Neural cell (in vitro differentiated cells): ENCODE measurements at regions not wholly inside any gene's neighbourhood (a gene's known extent, or its start where the extent isn't known, plus 50 kb on each side); places are given as distances from the start of the nearest gene placed in this dataset.

Experiments
- H2AFZ ChIP-seq: fragments of 200-600, 300-800 bp; sonication (generic), shearing (Covaris generic); 2 replicates; pipeline ENCODE4 v1.6.0; 2014; ENCODE audit warnings: low read depth, mild to moderate bottlenecking, antibody characterized with exemption, low read length, moderate library complexity
- H3F3A ChIP-seq: fragments of 200-600 bp; shearing (Covaris generic); 2 replicates; pipeline ENCODE4 v1.6.1; 2016; ENCODE audit warnings: mild to moderate bottlenecking, moderate library complexity, mixed read lengths, antibody characterized with exemption, low read length; ENCODE audit not compliant: insufficient read depth, poor library complexity, severe bottlenecking
- H3K27ac ChIP-seq: fragments of 200-600, 300-800 bp; sonication (generic), shearing (Covaris generic); 2 replicates; pipeline ENCODE4 v1.5.1; 2014; ENCODE audit warnings: mild to moderate bottlenecking, low read length, moderate library complexity
- H3K27me3 ChIP-seq: fragments of 300-800, 200-600 bp; sonication (generic), shearing (Covaris generic); 2 replicates; pipeline ENCODE4 v1.6.0; 2014; ENCODE audit warnings: mild to moderate bottlenecking, low read depth, low read length, moderate library complexity; ENCODE audit not compliant: insufficient read depth
- H3K36me3 ChIP-seq: fragments of 300-800, 200-600 bp; sonication (generic), shearing (Covaris generic); 2 replicates; pipeline ENCODE4 v1.5.1; 2014; ENCODE audit warnings: mild to moderate bottlenecking, antibody characterized with exemption, low read length, moderate library complexity; ENCODE audit not compliant: insufficient read depth
- H3K4me2 ChIP-seq: fragments of 300-800, 200-600 bp; sonication (generic), shearing (Covaris generic); 2 replicates; pipeline ENCODE4 v1.6.0; 2014; ENCODE audit warnings: mild to moderate bottlenecking, low read length
- H3K4me3 ChIP-seq: fragments of 300-800, 200-600 bp; sonication (generic), shearing (Covaris generic); 2 replicates; pipeline ENCODE4 v1.5.1; 2014; ENCODE audit warnings: mild to moderate bottlenecking, low read length, moderate library complexity
- H3K79me2 ChIP-seq: fragments of 200-600 bp; shearing (Covaris generic); replicated peaks from 2 replicates; pipeline ENCODE4 v1.6.0; 2014; ENCODE audit warnings: mild to moderate bottlenecking, low read length, moderate library complexity; ENCODE audit not compliant: insufficient read depth
- H3K9ac ChIP-seq: fragments of 300-800, 200-600 bp; sonication (generic), shearing (Covaris generic); 2 replicates; pipeline ENCODE4 v1.6.1; 2016; ENCODE audit warnings: mild to moderate bottlenecking, low read length, mixed read lengths
- H3K9me2 ChIP-seq: fragments of 200-600 bp; shearing (Covaris generic); 2 replicates; pipeline ENCODE4 v1.6.1; 2016; ENCODE audit warnings: mild to moderate bottlenecking, low read length, mixed read lengths; ENCODE audit not compliant: insufficient read depth
- H3K9me3 ChIP-seq: fragments of 200-600, 300-800 bp; sonication (generic), shearing (Covaris generic); 2 replicates; pipeline ENCODE4 v1.6.1; 2016; ENCODE audit warnings: mild to moderate bottlenecking, mixed run types, low read length, moderate library complexity, mixed read lengths
- H4K20me1 ChIP-seq: fragments of 200-600 bp; shearing (Covaris generic); 2 replicates; pipeline ENCODE4 v1.6.1; 2016; ENCODE audit warnings: mild to moderate bottlenecking, mixed run types; ENCODE audit not compliant: insufficient read depth
- EP300 ChIP-seq: fragments of 450-650 bp; conservative IDR thresholded peaks from 2 replicates; pipeline ENCODE4 v1.6.1; 2014; ENCODE audit warnings: antibody characterized with exemption, mild to moderate bottlenecking, moderate library complexity; ENCODE audit not compliant: poor library complexity, severe bottlenecking
- EZH2 ChIP-seq: fragments of 200-600, 300-800 bp; shearing (Covaris generic), sonication (generic); IDR thresholded peaks from 2 replicates; pipeline ENCODE4 v1.6.1; 2014; ENCODE audit warnings: antibody characterized with exemption, low read length, borderline replicate concordance, mild to moderate bottlenecking; ENCODE audit not compliant: insufficient read depth, poor library complexity, severe bottlenecking
- MXI1 ChIP-seq: fragments of 450-650 bp; conservative IDR thresholded peaks from 2 replicates; pipeline ENCODE4 v1.6.1; 2014; ENCODE audit warnings: antibody characterized with exemption, mild to moderate bottlenecking; ENCODE audit not compliant: poor library complexity, severe bottlenecking
- POLR2AphosphoS5 ChIP-seq: IDR thresholded peaks from 2 replicates; pipeline ENCODE4 v1.6.1; 2012
- RAD21 ChIP-seq: fragments of 450-650 bp; conservative IDR thresholded peaks from 2 replicates; pipeline ENCODE4 v1.6.1; 2014; ENCODE audit warnings: antibody characterized with exemption, mild to moderate bottlenecking, moderate library complexity
- SMC3 ChIP-seq: fragments of 450-650 bp; conservative IDR thresholded peaks from 2 replicates; pipeline ENCODE4 v1.6.1; 2014; ENCODE audit warnings: antibody characterized with exemption, mild to moderate bottlenecking, moderate library complexity; ENCODE audit not compliant: poor library complexity
- TAF1 ChIP-seq: IDR thresholded peaks from 2 replicates; pipeline ENCODE4 v1.6.1; 2012; ENCODE audit warnings: low read depth
- TF ChIP-seq, protein P1 (sequence below): fragments of 450-650 bp; IDR thresholded peaks from 2 replicates; pipeline ENCODE4 v1.5.1; 2014; ENCODE audit warnings: antibody characterized with exemption, mild to moderate bottlenecking, moderate library complexity; ENCODE audit not compliant: poor library complexity, severe bottlenecking
- TF ChIP-seq, protein P2 (sequence below): IDR thresholded peaks from 2 replicates; pipeline ENCODE4 v1.6.1; 2012; ENCODE audit warnings: borderline replicate concordance

DNA sequence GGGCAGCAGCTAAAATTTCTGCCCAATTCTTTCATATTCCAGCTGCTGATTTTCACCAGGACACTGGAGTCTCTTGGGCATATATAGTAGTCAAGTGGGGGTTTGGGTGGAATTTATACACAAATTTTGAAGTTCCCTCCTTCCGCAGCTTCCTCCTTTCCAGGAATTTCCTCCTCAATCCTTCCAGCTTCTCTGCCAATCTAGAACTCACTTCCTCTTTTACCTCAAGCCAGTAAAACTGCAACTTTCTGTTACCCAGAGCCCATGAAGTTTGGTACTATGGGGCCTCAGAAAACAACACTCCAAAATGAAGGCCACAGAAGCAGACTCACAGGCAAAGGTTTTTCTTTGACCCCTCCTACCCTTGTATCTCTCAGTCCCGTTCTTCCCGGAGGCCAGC is 51.7 kb upstream of the G2E3 start:
- TF ChIP-seq, protein P1, sequence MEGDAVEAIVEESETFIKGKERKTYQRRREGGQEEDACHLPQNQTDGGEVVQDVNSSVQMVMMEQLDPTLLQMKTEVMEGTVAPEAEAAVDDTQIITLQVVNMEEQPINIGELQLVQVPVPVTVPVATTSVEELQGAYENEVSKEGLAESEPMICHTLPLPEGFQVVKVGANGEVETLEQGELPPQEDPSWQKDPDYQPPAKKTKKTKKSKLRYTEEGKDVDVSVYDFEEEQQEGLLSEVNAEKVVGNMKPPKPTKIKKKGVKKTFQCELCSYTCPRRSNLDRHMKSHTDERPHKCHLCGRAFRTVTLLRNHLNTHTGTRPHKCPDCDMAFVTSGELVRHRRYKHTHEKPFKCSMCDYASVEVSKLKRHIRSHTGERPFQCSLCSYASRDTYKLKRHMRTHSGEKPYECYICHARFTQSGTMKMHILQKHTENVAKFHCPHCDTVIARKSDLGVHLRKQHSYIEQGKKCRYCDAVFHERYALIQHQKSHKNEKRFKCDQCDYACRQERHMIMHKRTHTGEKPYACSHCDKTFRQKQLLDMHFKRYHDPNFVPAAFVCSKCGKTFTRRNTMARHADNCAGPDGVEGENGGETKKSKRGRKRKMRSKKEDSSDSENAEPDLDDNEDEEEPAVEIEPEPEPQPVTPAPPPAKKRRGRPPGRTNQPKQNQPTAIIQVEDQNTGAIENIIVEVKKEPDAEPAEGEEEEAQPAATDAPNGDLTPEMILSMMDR, result no peak
- TF ChIP-seq TAF1 (no peak), EZH2 (no peak), RAD21 (no peak), MXI1 (no peak), POLR2AphosphoS5 (no peak), SMC3 (no peak), EP300 (no peak)
- TF ChIP-seq, protein P2, sequence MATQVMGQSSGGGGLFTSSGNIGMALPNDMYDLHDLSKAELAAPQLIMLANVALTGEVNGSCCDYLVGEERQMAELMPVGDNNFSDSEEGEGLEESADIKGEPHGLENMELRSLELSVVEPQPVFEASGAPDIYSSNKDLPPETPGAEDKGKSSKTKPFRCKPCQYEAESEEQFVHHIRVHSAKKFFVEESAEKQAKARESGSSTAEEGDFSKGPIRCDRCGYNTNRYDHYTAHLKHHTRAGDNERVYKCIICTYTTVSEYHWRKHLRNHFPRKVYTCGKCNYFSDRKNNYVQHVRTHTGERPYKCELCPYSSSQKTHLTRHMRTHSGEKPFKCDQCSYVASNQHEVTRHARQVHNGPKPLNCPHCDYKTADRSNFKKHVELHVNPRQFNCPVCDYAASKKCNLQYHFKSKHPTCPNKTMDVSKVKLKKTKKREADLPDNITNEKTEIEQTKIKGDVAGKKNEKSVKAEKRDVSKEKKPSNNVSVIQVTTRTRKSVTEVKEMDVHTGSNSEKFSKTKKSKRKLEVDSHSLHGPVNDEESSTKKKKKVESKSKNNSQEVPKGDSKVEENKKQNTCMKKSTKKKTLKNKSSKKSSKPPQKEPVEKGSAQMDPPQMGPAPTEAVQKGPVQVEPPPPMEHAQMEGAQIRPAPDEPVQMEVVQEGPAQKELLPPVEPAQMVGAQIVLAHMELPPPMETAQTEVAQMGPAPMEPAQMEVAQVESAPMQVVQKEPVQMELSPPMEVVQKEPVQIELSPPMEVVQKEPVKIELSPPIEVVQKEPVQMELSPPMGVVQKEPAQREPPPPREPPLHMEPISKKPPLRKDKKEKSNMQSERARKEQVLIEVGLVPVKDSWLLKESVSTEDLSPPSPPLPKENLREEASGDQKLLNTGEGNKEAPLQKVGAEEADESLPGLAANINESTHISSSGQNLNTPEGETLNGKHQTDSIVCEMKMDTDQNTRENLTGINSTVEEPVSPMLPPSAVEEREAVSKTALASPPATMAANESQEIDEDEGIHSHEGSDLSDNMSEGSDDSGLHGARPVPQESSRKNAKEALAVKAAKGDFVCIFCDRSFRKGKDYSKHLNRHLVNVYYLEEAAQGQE, result no peak

More for the DNA sequence above, 51.7 kb upstream of the G2E3 start:
- no peak overlapping the region for H3K4me3 ChIP-seq
- no peak overlapping the region for H3K27ac ChIP-seq
- no peaks in the 10 kb centered on the region for H3K79me2 ChIP-seq
- no peaks in the 10 kb centered on the region for H3K36me3 ChIP-seq
- no peaks in the 10 kb centered on the region for H3K27me3 ChIP-seq
- no peaks in the 10 kb centered on the region for H3K9me2 ChIP-seq
- no peaks in the 10 kb centered on the region for H3K9me3 ChIP-seq
- no peaks in the 10 kb centered on the region for H3F3A ChIP-seq
- H3K4me2 ChIP-seq, result no peak overlapping the region
- H2AFZ ChIP-seq, result no peak overlapping the region
- no peak overlapping the region for H3K9ac ChIP-seq
- no peaks in the 10 kb centered on the region for H4K20me1 ChIP-seq
